GM19324 (cell line): ENCODE measurements at regions not wholly inside any gene's neighbourhood (a gene's known extent, or its start where the extent isn't known, plus 50 kb on each side); places are given as distances from the start of the nearest gene placed in this dataset.

ENCODE experiments used
- ATAC-seq: cut with Tn5 transposase; IDR thresholded peaks from one replicate; pipeline ENCODE4 v1.9.1; 2021; ENCODE audit warnings: mild to moderate bottlenecking, moderate library complexity; ENCODE audit not compliant: unreplicated experiment, low FRiP score

DNA sequence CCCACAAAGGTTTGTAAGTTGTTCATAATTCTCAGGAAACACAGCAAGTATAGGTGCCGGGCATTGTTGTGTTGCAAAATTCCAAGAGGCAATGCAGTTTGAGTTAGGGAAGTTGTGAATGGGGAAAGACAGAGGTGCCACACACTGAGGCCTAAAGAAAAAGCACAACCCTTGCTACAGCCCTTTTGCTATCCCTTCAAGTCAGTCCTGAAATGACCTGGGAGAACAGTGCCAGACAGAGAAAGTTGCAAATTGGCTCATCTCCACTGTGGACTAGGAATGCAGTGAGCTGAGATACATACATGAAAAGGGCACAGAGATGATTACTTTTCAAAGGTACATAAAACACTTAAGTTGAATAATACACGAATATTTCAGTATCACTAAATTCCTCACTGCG lies 213.3 kb upstream of the TMTC1 start:
- ATAC-seq = no peak

- ATAC-seq = no peak
Measured at GRCh38 chr12:29992366-29992765, 208.6 kb upstream of the TMTC1 start.

DNA sequence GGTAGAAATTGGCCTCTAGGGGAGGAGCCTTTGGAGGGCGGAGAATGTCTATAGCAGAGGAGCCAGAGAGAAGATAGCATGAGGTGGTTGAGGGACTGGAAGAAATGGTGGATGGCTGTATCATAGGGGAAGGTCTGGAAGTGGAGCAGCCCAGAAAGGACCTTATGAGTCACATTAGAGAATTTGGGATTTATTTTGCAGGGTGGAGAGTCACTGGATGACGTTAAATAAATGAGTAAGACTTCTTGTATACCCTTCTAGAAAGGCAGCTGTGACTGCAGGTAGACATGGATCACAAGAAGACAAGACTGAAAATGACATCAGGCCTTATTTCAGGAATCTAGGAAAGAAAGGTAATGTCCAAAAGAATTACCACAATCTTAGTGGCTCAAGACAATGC lies 208.2 kb upstream of the TMTC1 start:
- ATAC-seq = no peak

DNA sequence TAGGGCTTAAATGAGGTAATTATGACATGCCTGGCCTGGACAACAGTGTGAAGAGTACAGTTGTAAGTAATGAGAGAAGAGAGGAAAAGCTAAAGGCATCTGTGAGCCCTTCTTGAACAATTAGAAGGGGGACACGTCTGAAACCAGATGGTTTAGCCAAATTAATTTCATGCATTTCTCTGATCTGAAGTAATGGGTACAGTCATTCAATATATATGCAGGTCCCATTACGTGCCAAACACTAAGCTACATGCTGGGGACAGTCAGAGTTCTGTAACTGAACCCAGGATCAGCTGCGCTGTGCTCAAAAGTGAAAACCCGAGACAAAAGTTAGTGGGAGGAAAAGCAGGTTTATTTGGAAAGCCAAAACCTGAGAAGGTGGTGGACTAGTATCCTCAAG lies 207.2 kb upstream of the TMTC1 start:
- no peak for ATAC-seq

DNA sequence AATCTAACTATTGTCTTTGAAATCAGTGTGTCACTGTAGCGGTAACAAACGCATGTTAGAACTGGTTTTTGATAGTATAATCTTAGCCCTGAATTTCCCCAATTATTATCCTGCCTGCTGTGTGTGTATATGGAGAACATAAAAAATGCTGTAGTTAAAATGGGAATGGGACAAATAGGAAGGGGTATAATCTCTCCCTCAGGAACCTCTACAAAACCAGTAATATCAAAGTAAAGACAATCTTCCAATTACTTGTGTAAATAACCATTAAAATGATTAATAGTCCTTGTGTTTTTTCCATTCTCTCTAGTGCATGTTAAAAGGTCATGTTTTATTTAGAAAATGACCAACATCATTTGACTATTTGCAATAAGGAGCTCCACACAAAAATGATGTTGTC lies 200.1 kb upstream of the TMTC1 start:
- no peak for ATAC-seq

GRCh38 chr12:29980304-29980703 lies 196.6 kb upstream of the TMTC1 start:
- no peak for ATAC-seq

GRCh38 chr12:29971446-29971845 lies 187.7 kb upstream of the TMTC1 start:
- ATAC-seq = no peak

GRCh38 chr12:29970501-29970900 lies 186.8 kb upstream of the TMTC1 start:
- no peak for ATAC-seq

DNA sequence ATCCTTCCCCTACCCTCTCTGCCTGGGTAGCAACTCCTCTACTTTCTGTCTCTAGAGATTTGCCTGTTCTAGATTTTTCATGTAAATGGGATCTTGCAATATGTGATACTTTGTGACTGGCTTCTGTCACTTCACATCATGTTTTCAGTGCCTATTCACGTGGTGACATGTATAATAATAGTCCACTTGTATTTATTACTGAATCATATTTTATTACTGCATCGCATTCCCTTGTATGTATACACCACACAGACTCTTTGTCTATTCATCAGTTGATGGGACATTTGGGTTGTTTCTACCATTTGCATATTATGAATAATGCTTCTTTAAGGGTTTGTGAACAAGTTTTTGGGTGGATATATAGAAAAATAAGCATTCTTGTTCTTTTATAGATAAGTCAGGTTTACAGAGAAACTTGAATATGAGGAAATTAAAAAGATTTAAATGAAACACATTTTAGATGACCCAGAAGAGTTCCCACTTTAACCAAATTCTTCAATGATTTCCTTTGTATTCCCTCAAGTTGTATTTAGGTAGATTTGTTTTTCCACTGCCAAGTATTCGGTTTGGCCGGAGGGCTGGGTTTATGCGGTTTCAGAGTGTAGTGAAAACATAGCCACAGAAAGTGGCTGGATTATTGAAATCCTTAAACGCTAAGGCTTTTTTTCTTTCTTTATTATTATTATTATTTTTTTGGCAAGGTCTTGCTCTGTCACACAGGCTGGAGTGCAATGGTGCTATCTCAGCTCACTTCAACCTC lies 178.7 kb upstream of the TMTC1 start:
- no peak for ATAC-seq

- no peak for ATAC-seq
Measured at GRCh38 chr12:29961231-29961630, 177.5 kb upstream of the TMTC1 start.

- no peak for ATAC-seq
Measured at GRCh38 chr12:29960122-29960521, 176.4 kb upstream of the TMTC1 start.

GRCh38 chr12:29957835-29958234 lies 174.1 kb upstream of the TMTC1 start:
- ATAC-seq = no peak

DNA sequence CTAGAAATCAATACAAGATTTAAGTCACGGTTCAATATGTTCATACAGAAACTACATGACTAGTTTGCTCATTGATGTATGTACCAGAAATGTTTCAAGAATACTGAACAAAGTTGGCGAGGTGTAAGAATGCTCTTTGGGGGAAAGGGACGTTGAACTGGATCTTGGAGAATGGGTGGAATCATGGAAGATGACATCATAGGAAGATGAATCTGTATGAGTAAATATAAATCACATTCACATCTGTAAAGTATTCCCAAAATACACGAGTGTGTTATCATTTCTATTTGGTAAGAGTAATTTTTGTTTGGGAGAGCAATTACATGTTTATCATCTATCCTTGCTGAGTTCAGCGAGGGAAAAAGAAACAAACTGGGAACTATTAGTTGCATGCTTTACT lies 162.2 kb upstream of the TMTC1 start:
- no peak for ATAC-seq

DNA sequence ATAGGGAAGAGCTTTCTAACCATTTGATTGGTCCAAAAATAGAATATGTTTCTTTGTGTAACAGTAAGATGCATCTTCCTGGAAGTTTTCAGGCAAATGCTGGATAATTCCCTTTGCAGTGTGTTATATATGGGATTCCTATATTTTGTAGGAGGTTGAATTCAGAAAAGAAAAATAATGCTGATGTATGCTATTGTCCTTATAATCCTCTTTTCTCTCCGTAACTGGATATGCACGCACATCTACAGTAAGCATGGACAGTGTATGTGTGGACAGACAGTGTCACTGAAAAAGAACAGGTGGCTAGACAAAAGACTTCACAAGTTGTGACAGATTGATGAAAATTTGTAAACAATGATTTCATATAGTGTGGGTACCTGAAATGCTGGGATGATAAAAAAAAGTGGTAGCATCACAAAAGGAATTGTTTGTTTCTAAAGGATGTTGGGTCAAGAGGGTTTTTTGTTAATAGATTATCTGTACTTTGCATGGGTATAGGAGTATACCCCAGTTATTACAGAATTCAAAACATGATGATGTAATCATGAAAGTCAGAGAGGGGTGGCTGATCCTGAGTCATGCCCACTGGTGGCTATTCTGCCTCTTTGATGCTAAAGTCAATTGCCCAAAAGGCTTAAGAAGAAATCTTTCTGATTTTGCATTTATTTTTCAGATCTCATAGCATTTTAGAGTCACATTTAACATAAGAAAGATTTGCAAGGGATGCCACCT lies 160.7 kb upstream of the TMTC1 start:
- ATAC-seq = no peak

GRCh38 chr12:29943683-29944082 lies 159.9 kb upstream of the TMTC1 start:
- no peak for ATAC-seq

- no peak for ATAC-seq
Measured at GRCh38 chr12:29940811-29941210, 157.1 kb upstream of the TMTC1 start.

- no peak for ATAC-seq
Measured at GRCh38 chr12:29930503-29930902, 146.8 kb upstream of the TMTC1 start.

GRCh38 chr12:29929295-29929694 lies 145.6 kb upstream of the TMTC1 start:
- no peak for ATAC-seq

- ATAC-seq = no peak
Measured at GRCh38 chr12:29921307-29921706, 137.6 kb upstream of the TMTC1 start.

DNA sequence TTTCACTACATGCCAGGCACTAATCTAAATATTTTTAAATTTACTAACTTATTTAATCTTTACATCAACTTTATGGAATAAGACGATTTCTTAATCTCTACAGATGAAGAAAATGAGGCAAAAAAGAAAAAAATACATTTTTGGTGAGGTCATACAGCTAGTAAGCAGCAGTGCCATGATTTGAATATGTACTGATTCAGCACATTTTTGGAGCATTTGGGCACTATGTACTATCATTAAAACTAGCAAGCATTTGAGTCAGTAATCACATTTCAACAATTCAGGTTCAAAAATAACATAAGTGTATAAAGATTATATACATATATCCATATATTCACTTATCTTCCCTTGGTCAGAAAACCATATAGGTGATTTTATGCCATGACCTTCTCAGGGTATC lies 124.4 kb upstream of the TMTC1 start:
- ATAC-seq = no peak

GRCh38 chr12:29907461-29907860 lies 123.7 kb upstream of the TMTC1 start:
- no peak for ATAC-seq

DNA sequence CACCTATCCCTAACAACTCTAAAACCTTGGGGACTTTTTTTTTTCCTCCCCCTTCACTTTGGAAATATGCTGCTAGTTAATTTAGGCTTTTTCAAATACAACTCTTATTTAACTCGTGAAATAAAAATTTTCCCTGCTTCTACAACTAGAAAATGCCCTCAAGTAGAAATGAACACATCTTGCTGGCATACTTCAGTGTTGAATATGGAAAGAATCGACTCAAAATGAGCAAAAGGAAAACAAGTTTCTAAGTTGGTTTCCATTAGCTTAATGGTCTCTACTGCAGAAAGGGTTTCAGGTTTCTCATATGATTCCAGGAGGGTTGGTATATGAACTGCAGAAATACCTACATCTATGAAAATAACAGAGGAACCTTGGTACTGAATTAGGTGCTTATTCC lies 118.3 kb upstream of the TMTC1 start:
- no peak for ATAC-seq
